Islet precursor cell (in vitro differentiated cells): ENCODE measurements at regions not wholly inside any gene's neighbourhood (a gene's known extent, or its start where the extent isn't known, plus 50 kb on each side); places are given as distances from the start of the nearest gene placed in this dataset.
"Not testable (repeated sequence)": the region's sequence is repeated elsewhere in the genome, so short reads cannot be mapped to it uniquely, and the experiment has no call there.

Source experiments
- DNase-seq: peaks from one replicate; pipeline ENCODE4 v3.0.0-alpha.2; 2018

DNA sequence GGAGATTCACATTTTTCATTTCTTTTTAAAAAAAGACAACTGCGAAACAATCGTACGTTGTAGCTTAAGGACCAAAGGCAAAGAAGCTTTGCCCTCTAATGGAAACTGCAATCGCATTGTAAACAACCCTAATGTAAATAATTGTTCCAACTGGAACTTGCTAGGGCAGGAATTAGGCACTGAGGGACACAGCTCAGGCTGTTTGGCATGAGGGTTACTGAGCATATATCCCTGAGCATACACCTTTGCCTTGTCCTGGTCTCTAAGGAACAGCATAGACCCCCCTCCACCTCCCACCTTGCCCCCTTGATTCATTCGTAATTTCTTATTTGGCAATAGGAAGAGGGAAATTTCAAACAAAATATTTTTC, 396.4 kb downstream of the LNPK start:
- DNase-seq = no peak

DNA sequence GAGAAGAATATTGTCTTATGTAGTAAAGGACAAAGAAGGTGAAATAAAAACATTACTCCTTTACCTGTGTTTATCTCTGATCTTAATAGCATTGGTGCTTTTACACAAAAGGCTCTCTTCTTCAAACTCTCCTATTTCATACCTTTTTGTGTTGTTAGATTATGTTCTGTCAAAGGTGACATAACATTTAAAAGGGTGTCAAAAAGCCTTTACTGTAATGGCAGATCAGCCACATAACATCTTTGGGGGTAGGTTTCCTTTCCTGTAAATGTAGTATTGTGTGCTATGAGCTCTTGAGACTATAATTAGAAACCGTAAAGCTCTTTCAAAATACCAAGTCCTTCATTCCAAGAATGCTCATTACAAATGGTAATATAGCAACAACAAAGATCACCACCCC, 400.1 kb downstream of the LNPK start:
- no peak for DNase-seq

DNA sequence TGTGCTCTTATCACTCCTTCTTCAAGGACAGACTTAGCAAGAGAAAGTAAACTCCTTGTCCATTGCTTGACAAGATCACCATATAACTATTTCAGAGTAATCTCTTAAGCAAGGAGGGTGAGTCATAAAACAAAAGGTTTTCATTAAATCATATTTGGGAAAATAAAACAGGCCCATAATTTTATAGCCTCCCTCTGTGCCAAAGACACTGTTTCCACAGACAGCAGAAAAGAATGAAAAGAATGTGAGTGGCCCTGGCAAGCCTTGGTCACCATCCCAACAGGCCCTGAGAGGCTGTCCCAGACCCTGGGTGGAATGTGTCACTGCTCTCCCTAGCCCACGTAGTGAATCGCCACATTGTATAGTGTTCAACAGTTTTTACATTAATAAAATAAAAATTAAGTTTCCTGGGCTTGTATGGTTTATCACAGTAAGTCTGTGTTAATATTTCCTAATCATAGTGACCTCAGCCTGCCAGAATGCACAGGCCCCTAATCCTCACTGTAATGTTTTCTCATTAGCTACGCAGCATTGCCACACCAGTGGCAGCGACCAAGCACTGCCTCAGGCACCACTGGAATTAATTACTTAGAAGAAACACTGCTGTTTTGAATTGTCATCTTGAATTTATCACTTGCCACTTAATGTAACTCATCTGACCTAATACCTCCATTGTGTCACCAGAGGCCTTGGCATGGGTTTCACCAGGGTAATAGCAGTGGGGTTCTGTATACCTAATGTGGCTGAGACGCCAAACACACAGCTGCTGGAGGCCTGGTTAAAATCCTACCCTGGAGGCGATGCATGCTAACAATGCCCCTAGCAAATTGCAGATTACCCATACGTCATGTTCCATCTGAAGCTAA, 401.9 kb downstream of the LNPK start:
- peak; percentile 73 for DNase-seq

DNA sequence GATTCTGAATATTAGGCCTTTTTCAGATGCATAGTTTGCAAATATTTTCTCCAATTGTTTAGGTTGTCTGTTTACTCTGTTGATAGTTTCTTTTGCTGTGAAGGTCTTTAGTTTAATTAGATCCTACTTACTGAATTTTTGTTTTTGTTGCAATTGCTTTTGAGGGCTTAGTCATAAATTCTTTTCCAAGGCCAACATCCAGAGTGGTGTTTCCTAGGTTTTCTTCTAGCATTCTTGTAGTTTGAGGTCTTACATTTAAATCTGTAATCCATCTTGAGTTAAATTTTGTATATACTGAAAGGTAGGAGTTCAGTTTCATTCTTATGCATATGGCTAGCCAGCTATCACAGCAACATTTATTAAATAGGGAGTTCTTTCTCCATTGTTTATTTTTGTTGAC, 404.8 kb downstream of the LNPK start:
- DNase-seq = no peak

DNA sequence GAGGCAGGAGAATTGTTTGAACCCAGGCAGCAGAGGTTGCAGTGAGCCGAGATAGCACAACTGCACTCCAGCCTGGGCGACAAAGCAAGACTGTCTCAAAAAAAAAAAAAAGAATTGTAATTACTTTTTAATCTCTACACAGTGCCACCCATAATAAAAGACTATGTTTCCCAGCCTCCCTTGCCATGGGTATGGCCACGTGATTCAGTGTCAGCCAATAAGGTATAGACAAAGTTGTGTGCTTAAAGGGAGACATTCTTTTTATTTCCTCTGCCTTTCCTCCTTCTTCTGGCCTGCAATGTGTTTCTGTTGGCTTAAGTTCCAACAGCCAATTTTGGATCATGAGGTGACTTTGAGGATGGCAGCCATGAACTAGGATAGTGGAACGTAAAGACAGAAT, 406.9 kb downstream of the LNPK start:
- DNase-seq = no peak

DNA sequence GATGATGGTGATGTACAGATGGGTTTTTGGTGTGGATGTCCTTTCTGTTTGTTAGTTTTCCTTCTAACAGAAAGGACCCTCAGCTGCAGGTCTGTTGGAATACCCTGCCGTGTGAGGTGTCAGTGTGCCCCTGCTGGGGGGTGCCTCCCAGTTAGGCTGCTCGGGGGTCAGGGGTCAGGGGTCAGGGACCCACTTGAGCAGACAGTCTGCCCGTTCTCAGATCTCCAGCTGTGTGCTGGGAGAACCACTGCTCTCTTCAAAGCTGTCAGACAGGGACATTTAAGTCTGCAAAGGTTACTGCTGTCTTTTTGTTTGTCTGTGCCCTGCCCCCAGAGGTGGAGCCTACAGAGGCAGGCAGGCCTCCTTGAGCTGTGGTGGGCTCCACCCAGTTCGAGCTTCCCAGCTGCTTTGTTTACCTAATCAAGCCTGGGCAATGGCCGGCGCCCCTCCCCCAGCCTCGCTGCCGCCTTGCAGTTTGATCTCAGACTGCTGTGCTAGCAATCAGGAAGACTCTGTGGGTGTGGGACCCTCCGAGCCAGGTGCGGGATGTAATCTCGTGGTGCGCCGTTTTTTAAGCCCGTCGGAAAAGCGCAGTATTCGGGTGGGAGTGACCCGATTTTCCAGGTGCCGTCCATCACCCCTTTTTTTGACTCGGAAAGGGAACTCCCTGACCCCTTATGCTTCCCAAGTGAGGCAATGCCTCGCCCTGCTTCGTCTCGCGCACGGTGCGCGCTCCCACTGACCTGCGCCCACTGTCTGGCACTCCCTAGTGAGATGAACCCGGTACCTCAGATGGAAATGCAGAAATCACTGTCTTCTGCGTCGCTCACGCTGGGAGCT, 408.2 kb downstream of the LNPK start:
- peak; percentile 63 for DNase-seq

DNA sequence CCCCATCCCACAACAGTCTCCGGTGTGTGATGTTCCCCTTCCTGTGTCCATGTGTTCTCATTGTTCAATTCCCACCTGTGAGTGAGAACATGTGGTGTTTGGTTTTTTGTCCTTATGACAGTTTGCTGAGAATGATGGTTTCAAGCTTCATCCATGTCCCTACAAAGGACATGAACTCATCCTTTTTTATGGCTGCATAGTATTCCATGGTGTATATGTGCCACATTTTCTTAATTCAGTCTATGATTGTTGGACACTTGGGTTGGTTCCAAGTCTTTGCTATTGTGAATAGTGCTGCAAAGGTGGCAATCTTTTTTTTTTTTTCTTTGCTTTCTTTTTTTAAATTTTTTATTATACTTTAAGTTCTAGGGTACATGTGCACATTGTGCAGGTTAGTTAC, 406.7 kb upstream of the ATP5MC3 start:
- DNase-seq = not testable (repeated sequence)

DNA sequence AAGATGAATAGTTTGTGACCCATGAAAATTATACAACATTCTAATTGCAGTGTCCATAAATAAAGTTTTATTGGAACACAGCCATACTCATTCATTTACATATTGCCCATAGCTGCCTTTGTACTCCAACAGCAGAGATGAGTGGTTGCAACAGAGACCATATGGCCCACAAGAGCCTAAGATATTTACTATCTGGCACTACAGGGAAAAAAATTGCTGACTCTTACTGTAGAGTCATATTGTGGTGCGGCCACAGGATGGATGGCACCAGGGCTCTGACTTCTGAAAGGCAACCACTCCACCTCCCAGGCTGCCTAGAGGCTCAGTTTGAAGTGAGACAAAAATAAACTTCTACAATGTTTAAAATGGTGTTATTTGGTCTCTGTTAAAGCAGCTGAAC, 404.0 kb upstream of the ATP5MC3 start:
- no peak for DNase-seq

DNA sequence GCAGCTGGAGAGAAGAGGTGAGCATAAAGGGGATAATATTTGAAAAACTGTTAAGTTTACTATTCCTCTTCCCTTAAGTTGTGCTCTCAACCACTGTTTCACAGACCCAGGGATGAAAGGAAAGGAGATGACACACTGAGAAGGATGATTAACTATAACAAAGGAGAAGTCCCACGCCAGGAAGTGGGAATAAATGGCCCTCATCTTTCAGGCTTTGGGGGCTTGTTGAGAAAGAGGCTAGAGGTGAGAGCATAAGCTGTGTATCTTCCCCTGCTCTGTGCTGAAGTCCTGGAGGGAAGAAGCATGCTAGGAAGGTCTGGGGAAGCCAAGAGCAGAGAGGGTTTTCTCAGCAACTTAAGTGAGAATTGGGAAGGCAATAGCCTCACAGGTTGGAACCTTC, 399.1 kb upstream of the ATP5MC3 start:
- no peak for DNase-seq

DNA sequence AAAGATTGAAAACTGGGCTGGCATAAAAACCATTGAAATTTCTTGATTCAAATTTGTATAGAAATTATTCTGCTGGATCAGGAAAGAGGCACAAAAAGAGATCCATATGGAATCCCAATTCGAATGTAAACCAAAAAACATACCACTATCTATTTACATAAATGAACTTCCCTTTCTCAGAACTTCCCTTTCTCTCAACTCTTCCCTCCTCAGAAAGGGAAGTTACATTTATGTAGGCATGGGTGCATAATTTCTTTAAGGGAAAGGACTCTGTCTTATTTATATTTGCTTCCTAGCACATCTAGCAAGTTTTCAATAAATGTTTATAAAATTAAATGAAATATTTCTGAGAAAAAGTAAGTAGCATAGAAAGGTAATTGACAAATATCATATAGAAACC, 398.1 kb upstream of the ATP5MC3 start:
- no peak for DNase-seq

DNA sequence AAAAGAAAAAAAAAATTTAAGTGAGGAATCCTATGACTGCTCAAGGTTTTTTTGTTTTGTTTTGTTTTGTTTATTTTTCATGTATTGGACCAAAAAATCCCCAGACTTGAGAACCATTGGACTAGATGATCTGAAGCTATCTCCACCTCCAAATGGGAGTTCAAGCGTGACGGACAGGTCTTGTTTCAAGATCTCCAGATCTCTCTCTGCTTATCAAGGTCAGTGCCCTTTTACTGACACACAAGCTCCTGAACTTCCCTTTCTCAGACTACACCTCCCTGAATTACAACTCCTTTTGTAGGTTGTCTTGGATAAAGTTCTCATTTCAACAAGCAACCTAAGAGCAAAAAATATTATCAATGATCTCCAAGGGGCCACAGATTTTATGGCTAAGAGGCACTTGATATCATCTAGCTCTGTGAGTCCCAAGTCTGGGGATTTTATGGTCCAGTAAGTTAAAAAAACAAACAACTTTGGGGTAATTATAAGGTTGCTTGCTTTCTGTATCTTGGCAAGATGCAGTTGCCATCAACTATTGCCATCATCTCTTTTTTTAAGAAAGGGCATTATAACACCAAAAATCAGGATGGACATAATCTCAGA, 396.0 kb upstream of the ATP5MC3 start:
- DNase-seq = no peak

DNA sequence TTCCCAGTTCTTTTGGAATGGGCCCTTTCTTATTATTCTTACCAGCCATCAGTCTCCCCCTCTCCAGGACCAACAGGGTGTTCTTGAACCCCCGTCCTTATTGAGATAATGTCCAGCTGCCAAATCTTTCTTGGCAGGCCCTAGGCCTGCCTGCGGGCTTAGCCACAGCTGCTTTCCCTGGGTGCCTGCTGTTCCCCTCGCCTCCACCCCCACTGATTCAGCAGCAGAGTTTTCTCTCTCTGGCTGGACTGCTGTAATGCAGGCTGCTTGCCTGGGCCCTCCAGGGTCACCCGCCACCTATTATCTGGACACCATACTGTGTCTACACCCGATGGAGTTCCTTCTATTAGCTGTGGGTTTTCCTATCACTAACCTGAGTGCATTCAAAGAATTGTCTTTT, 395.4 kb upstream of the ATP5MC3 start:
- no peak for DNase-seq

DNA sequence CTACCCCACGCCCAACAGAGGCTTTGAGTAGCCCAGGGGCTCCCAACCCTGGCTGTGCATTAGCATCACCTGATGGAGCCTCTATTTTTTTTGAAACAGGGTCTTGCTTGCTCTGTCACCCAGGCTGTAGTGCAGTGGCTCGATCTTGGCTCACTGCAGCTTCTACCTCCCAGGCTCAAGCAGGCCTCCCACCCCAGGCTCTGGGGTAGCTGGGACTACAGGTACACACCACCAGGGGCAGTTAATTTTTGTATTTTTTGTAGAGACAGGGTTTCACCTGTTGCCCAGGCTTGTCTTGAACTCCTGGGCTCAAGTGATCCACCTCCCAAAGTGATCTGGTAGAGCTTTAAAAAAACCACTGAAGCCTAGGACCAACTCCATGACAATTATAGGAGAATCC, 394.8 kb upstream of the ATP5MC3 start:
- no peak for DNase-seq

DNA sequence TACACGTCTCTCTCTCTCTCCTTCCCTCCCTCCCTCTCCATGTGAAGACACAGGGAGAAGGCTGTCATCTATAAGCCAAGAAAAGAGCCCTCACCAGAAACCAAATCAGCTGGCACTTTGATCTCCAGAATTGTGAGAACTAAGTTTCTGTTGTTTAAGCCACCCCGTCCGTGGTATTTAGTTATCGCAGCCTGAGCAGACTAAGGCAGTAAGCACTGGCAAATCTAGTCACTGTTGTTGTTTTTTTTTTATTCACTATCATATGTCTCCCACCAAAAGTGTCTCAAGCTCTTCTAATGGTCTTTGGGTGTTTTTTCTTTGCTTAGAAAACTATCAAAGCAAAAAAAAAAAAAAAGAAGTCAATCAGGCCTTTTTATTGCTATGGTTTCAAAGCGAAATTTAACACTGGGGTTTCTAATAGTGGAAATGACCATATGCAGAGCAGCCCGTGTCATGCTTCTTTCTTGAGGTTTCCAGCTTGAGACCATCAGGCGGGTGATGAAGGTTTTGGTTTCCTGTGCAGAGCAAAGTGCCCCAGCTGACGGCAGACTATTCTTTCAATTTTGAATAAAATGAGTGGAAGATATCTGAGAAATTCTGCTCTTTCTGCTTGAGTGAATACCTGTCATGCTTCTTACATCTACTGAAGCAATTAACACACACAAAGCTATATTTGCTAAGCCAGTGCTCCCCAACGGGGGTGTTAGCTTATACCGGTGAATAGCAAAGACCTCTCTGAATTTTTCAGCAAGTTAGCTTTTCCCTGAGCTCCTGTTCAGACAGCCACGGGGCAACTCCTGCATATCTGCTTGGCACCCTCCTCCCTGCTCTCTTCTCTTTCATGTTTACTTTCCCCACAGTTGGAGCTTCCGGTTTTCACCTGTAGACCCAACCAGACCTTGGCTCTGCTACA, 394.1 kb upstream of the ATP5MC3 start:
- DNase-seq = no peak

DNA sequence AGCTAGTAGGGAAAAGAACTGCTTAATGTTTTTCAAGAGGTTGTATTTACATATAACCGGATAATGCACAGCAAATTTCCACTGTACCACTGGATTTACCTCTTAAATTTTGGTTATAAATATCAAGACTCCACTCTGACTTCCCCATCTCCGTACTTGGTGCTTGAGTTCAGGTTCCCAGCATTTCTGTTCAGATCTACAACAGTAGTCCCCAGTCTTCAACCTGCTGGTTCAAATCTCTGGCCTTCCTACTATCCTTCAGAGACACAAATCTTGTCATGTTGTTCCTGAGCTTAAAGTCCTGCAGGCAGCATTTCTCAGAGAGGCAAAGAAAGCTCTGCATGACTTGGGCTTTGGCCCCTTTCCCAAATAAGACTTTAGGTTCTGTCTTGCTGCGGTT, 392.6 kb upstream of the ATP5MC3 start:
- DNase-seq = no peak

DNA sequence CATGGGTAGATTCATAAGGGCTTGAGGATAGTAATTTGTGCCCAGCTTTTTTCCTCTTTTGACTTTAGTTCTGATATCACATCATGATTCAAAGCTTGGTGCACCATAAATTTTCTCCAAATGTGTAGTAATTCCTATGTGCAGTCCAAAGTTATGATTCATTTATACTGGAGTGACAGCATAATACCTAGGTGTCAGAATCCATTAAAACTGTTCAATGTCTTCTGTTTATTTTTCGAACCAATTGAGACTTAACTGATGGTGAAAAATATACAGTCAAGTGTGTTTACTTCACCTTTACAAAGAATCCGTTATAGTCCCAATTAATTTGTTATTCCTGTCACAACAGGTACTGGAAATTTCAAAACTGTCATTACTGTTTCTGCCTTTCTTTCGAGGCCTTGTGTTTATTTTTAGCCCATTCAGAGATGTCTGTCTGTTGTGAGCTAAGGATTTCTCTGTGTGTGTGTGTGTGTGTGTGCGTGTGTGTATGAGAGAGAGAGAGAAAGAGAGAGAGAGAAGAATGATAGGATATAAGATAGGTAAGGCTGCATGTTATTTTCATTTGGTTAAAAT, 389.7 kb upstream of the ATP5MC3 start:
- no peak for DNase-seq

DNA sequence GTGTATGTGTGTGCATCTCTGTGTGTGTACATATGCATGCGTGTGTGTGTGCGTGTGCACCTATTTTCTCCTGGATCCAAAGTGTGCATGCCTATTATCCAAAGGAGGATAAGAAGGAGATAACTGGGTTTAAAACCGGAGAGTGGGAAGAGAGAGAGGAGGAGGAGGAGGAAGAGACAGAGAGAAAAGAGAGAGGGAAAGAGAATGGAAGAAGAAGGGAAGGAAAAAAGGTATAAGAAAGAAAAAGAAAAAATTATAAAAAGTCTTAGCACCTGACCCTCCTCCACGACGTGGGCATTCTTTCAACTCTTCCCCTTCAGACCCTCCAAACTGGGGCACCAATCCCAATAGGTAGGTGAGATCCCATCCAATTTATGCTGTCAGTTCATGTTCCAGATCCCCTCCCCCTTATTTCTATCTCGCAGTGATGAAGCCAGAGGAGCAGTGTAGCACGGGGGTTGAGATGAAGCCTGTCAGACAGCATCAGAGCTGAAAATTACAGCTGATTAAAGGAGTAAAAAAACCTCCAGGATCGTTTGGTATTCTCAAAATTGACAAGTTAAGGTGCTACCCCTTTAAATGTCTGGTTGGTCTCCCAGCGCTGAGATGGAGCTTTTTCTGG, 386.7 kb upstream of the ATP5MC3 start:
- DNase-seq = no peak

DNA sequence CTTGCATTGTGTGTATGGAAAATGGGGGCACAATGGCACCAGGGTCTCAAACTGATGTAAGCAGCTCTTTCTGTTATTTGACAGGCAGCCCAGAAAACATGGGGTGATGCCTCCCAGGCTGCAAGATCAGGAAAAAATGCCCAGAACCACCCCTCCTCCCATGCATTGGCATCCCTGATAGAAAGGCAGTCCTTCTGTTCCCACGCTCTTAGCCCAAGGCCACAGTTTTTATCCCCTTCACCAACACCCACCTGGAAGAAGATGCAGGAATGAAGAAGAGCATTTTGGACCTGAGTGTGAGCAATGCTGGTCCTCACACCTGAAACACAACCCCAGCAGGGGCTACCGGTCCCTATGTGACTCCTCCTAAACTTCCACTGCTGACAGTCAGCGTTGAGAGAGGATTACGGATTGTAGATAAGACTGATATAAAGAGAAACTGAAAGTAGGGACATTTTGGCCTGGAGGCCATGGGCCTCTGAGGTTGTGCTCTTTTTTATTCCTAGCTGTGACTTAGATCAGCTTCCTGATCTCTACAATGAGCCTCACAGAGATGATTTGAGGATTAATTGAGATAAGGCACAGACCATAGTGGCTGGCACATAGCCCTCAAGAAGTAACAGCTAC, 386.0 kb upstream of the ATP5MC3 start:
- DNase-seq = no peak

DNA sequence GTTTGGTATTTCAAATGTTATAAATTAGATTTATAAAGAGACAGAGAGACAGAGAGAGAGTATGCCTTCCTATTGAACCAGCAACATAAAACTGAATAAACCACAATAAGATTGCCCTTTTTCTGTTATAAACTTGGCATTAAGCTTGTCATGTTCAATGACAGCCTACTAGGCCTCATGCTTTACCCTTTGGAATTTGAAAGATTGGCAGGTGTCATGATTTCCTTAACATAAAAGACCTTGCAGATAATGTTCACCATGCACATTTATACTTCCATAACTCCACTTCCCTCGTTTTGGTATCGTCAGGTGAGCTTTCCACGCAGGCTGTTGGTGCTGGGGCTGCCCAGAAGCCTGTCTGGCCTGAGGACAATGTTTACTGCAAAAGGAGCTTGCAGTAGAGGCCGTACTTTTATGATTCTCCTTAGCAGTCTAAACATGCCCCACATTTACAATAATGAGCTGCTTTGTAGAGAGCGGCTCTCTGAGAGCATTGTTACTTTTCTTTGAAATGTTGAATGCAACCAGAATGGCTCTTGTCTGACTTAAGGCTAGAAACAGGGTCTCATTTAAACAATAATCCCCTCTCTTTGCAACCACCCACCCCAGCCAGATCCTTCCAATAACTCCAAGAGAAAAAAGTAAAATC, 379.1 kb upstream of the ATP5MC3 start:
- no peak for DNase-seq

DNA sequence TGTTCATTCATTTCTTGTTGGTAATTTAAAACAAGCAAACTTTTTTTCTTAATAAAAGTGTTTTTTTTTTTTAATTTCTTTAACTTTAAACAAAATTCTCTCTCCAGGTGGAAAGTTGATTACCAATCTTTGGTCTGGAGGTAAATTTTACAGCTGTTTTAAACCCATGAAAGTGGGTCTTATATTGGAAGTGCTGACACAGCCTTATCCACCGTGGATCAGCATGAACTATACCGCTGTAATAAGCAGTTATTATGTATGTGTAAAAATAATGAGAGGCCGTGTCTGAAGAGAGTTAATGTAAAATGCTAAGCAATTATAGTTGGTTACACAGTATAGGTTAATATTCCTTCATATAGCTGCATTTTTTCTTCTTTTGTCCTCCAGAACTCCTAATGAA, 378.1 kb upstream of the ATP5MC3 start:
- DNase-seq = no peak

DNA sequence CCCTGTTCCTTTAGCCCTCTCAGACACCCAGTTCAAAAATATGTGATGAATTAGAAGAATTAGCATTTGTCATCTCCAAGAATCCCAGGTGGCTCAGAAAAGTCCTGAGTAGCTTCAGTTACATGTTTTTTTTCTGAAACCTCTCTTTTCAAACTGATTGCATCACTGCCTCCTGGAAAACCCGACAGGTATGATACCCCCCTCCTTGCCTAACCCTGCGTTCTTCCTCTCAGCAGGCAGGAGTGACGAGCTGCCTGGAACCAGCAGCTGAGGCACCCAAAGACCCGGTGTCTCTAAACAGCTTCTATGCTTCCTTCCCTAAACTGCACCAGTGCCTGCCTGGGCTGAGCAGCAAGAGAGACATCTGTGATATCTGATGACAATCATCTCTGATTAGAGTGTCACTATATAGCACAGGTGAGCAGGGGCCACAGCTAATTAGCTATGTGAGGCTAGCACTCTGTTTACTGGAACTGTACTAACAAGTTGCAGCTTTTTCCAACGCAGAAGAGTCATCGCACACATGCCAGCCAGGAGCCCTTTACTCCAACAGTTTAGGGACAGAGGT, 376.4 kb upstream of the ATP5MC3 start:
- DNase-seq = peak; percentile 54
